ENCODE measurements at regions not wholly inside any gene's neighbourhood (a gene's known extent, or its start where the extent isn't known, plus 50 kb on each side); places are given as distances from the start of the nearest gene placed in this dataset.
"Not testable (repeated sequence)": the region's sequence is repeated elsewhere in the genome, so short reads cannot be mapped to it uniquely, and the experiment has no call there.

DNA sequence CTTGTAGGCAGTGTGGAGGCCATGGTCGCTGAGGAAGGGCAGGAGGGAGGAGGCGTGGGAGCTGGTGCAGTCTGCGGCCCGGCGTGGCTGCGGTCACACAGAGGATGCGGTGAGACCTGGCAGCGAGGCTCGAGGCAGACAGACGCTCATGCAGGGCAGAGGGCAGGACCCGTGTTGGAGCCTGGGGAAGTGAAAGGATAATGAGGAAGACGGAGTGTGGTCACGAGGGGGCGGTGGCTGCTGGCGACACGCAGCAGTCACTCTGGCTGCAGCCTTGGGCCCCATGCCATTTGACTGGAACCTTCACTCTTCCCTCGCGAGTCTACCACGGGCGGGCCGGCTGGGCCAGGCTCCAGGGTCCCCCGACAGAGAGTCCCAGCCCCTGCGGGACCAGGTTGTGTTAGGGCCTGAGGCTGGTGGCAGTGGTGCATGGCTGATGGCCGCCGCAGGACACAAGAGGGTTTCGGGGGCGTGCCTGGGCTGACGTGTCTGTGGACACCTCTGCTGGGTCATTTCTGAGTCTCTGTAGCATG is 68.8 kb upstream of the HGFAC start:
- TF ChIP-seq, protein P1, sequence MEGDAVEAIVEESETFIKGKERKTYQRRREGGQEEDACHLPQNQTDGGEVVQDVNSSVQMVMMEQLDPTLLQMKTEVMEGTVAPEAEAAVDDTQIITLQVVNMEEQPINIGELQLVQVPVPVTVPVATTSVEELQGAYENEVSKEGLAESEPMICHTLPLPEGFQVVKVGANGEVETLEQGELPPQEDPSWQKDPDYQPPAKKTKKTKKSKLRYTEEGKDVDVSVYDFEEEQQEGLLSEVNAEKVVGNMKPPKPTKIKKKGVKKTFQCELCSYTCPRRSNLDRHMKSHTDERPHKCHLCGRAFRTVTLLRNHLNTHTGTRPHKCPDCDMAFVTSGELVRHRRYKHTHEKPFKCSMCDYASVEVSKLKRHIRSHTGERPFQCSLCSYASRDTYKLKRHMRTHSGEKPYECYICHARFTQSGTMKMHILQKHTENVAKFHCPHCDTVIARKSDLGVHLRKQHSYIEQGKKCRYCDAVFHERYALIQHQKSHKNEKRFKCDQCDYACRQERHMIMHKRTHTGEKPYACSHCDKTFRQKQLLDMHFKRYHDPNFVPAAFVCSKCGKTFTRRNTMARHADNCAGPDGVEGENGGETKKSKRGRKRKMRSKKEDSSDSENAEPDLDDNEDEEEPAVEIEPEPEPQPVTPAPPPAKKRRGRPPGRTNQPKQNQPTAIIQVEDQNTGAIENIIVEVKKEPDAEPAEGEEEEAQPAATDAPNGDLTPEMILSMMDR (conservative IDR thresholded peaks at IDR 0.05; ENCODE audit: low read depth, low read length): no peak
- no peak for DNase-seq (ENCODE audit: low read depth)
- no peak overlapping the region for H3K4me3 ChIP-seq (ENCODE audit: low read depth, low read length)

- TF ChIP-seq, protein P1 (conservative IDR thresholded peaks at IDR 0.05; ENCODE audit: low read depth, low read length): no peak
- no peak overlapping the region for H3K4me3 ChIP-seq (ENCODE audit: low read depth, low read length)
- DNase-seq (ENCODE audit: low read depth): no peak
Measured at GRCh38 chr4:3373468-3373867, 68.3 kb upstream of the HGFAC start.

DNA sequence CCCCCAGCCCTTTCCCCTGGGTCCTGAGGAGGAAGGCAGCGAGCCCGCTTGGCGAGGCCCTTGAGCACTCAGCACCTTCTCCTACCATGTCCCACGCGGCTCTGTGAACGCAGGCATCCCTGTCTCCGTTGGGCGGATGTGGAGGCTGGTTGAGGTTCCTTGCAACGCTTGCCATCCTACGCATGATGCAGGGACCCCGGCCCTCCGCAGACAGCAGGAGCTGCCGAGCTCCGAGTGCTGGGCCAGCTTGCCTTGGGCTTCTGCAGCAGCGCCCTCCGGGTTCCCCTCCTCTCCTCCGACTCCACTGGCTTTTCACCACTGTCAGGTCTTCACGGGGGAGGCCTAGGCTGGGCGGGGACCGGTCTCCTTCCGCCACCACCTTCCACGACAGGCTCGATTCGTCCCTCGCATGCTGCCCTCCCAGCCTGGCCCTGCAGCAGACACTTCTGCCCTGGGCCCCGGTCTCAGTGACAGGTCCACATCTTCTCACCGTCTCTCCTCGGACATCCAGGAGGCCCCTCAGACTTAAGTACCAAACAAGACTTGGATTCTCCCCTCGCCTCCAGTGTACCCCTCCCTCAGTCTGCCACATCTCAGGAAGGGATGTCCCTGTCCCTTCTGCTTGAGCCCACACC is 67.6 kb upstream of the HGFAC start:
- DNase-seq (ENCODE audit: low read depth): no peak
- H3K4me3 ChIP-seq (ENCODE audit: low read depth, low read length): no peak overlapping the region
- TF ChIP-seq, protein P1 (conservative IDR thresholded peaks at IDR 0.05; ENCODE audit: low read depth, low read length): no peak

DNA sequence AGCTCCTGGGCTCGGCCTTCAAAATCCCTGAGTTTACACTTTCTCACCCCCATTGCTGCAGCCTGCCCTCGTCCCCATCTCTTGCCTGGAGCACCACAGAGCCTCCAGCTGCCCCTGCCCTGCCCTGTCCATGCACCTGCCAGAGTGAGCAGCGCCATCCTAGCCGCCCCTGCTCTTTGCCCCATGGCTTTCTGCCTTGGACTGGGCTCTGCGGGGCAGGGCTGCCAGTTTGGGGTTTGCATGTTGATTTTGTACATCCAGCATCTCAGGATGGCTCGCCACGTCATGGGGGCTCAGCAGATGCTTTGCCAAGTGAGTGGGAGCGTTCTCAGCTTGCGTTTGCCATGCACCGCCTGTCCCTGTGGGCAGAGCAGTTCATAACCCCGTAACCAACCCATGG is 67.1 kb upstream of the HGFAC start:
- TF ChIP-seq, protein P1 (conservative IDR thresholded peaks at IDR 0.05; ENCODE audit: low read depth, low read length): no peak
- DNase-seq (ENCODE audit: low read depth): no peak
- no peak overlapping the region for H3K4me3 ChIP-seq (ENCODE audit: low read depth, low read length)

- no peak overlapping the region for H3K4me3 ChIP-seq (ENCODE audit: low read depth, low read length)
- TF ChIP-seq, protein P1 (conservative IDR thresholded peaks at IDR 0.05; ENCODE audit: low read depth, low read length): no peak
- peak; percentile 67 for DNase-seq (ENCODE audit: low read depth)
Measured at GRCh38 chr4:3375688-3376087, 66.1 kb upstream of the HGFAC start.

DNA sequence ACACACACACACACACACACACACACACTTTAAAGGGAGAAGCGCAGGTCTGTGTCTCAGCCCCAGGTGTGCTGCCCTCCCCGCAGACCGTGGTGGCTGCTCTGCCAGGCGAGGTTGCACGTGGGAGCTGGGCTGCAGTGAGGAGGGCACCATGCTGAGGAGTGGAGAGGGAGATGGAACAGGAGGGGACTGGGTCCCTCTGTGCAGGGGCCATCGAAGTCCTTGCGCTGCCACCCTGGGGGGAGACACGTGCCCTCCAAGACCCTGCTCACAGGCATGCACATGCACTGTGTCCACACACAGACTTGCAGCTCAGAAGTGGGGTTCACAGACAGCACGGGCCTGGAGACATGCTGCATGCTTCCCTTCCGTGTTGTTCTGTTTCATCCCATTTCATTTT is 65.5 kb upstream of the HGFAC start:
- TF ChIP-seq, protein P1 (conservative IDR thresholded peaks at IDR 0.05; ENCODE audit: low read depth, low read length): no peak
- no peak for DNase-seq (ENCODE audit: low read depth)
- no peak overlapping the region for H3K4me3 ChIP-seq (ENCODE audit: low read depth, low read length)

DNA sequence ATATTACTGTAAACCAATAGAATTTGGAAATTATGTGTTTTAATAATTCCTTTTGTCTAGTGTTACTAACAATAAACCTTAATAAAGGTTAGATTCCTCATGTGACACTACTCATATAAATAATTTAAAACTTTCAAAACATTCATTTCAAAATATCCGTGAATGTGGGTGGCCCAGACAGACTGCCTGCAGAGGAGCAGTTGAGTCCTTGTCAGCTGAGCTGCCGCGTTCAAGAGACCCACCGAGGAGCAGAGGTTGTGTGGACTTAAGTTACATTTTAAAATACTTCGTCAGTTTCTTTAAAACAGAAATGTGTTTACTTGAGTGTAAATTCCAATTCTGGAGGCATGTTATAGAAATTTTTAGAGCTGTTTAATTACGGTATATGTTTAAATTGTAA is 64.2 kb upstream of the HGFAC start:
- H3K4me3 ChIP-seq (ENCODE audit: low read depth, low read length): no peak overlapping the region
- no peak for DNase-seq (ENCODE audit: low read depth)
- TF ChIP-seq, protein P1 (conservative IDR thresholded peaks at IDR 0.05; ENCODE audit: low read depth, low read length): no peak

DNA sequence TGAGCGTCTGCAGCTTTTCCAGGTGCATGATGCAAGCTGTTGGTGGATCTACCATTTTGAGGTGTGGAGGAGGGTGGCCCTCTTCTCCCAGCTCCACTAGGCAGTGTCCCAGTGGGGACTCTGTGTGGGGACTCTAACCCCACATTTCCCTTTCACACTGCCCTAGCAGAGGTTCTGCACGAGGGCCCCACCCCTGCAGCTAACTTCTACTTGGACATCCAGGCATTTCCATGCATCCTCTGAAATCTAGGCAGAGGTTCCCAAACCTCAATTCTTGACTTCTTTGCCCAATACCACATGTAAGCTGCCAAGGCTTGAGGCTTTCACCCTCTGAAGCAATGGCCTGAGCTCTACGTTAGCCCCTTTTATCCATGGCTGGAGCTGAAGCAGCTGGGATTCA is 61.4 kb upstream of the HGFAC start:
- DNase-seq (ENCODE audit: low read depth); H3K4me3 ChIP-seq (ENCODE audit: low read depth, low read length): not testable (repeated sequence)

GRCh38 chr4:3381208-3381607 is 60.6 kb upstream of the HGFAC start:
- DNase-seq (ENCODE audit: low read depth); H3K4me3 ChIP-seq (ENCODE audit: low read depth, low read length): not testable (repeated sequence)

All from choroid plexus epithelial cell (primary cell).